Small intestine (tissue), 7 donors: ENCODE measurements at regions not wholly inside any gene's neighbourhood (a gene's known extent, or its start where the extent isn't known, plus 50 kb on each side); places are given as distances from the start of the nearest gene placed in this dataset.

Source experiments
- DNase-seq, 2 donors: peaks; one replicate each; pipeline versions ENCODE4 v3.0.0 to v3.0.0-alpha.2; 2013
- FAIRE-seq: peaks from 2 replicates; lab custom pipeline; 2012; peaks lifted over from hg19 to GRCh38; lab: Jason Lieb, UNC
- H3K27ac ChIP-seq, 3 donors: one replicate each; pipeline ENCODE4 v1.5.1; 2013; ENCODE audit warnings: low read length in 2 of 3, mild to moderate bottlenecking in 2 of 3, control low read depth in 1 of 3, inconsistent platforms in 1 of 3, low read depth in 1 of 3, moderate library complexity in 1 of 3
- H3K27me3 ChIP-seq, 3 donors: one replicate each; pipeline ENCODE4 v1.6.1; 2013; ENCODE audit warnings: low read length in 3 of 3, inconsistent platforms in 1 of 3; ENCODE audit not compliant: control insufficient read depth in 3 of 3, insufficient read depth in 3 of 3
- H3K36me3 ChIP-seq, 3 donors: one replicate each; pipeline ENCODE4 v1.6.1; 2013; ENCODE audit warnings: low read length in 3 of 3, inconsistent platforms in 1 of 3, low read depth in 1 of 3, mild to moderate bottlenecking in 1 of 3, moderate library complexity in 1 of 3; ENCODE audit not compliant: control insufficient read depth in 3 of 3, insufficient read depth in 2 of 3
- H3K4me1 ChIP-seq, 3 donors: one replicate each; pipeline ENCODE4 v1.6.1; 2013; ENCODE audit warnings: low read length in 2 of 3, inconsistent platforms in 1 of 3, low read depth in 1 of 3, mild to moderate bottlenecking in 1 of 3, moderate library complexity in 1 of 3; ENCODE audit not compliant: control insufficient read depth in 3 of 3, insufficient read depth in 2 of 3
- H3K4me3 ChIP-seq, 3 donors: one replicate each; pipeline ENCODE4 v1.5.1; 2013; ENCODE audit warnings: low read length in 3 of 3, control low read depth in 1 of 3, inconsistent platforms in 1 of 3, low read depth in 1 of 3, mild to moderate bottlenecking in 1 of 3, moderate library complexity in 1 of 3
- H3K9me3 ChIP-seq, 2 donors: one replicate each; pipeline ENCODE4 v1.6.1; 2013; ENCODE audit warnings: low read depth in 1 of 2, low read length in 1 of 2; ENCODE audit not compliant: control insufficient read depth in 2 of 2, insufficient read depth in 1 of 2
- WGBS, 3 donors: extraction: QIAGEN DNeasy Blood & Tissue Kit; methylation state at CpG; one replicate each; pipeline ENCODE4 v1.1.7; 2013; 5-methylcytosine and 5-hydroxymethylcytosine counted together
- donor health status: healthy with polysubstance abuse.
- donor health status: control.
- donor health status: control.
- donor health status: Bipolar disorder and iron deficiency.
- donor health status: healthy.

- H3K27ac ChIP-seq: no peak overlapping the region
- WGBS, 3 donors: 90 to 94% (median 93%) methylated on average over 6 of the region's 6 CpGs
- FAIRE-seq: no peak
- DNase-seq: no peak
- no peak overlapping the region for H3K4me3 ChIP-seq
- H3K27me3 ChIP-seq: peaks cover 0 to 18% (median 3%) of the 10 kb centered on the region in 3 donors
- no peaks in the 10 kb centered on the region for H3K9me3 ChIP-seq
- no peaks in the 10 kb centered on the region for H3K36me3 ChIP-seq
- H3K4me1 ChIP-seq: peaks cover 0 to 5% (median 0%) of the 10 kb centered on the region in 3 donors
Observed at GRCh38 chr9:38224941-38225340, 155.9 kb upstream of the SHB start.

GRCh38 chr9:38216572-38216971, 147.5 kb upstream of the SHB start:
- H3K4me3 ChIP-seq: no peak overlapping the region
- FAIRE-seq: no peak
- H3K4me1 ChIP-seq: no peaks in the 10 kb centered on the region
- DNase-seq: no peak
- H3K27me3 ChIP-seq: peaks cover 0 to 4% (median 0%) of the 10 kb centered on the region in 3 donors
- no peak overlapping the region for H3K27ac ChIP-seq
- 87 to 91% (median 90%) methylated on average over 1 of the region's 1 CpG for WGBS, 3 donors
- no peaks in the 10 kb centered on the region for H3K9me3 ChIP-seq
- no peaks in the 10 kb centered on the region for H3K36me3 ChIP-seq

- no peak for FAIRE-seq
- H3K4me1 ChIP-seq: no peaks in the 10 kb centered on the region
Observed at GRCh38 chr9:38215465-38215864, 146.4 kb upstream of the SHB start.

GRCh38 chr9:38214432-38214831, 145.4 kb upstream of the SHB start:
- Histone ChIP-seq H3K27ac (no peak overlapping the region), H3K4me1 (no peaks in the 10 kb centered on the region), H3K36me3 (no peaks in the 10 kb centered on the region), H3K4me3 (no peak overlapping the region), H3K9me3 (no peaks in the 10 kb centered on the region), H3K27me3 (peaks cover 0 to 4% (median 0%) of the 10 kb centered on the region in 3 donors)
- DNase-seq (no peak), FAIRE-seq (no peak)
- WGBS, 3 donors: 61 to 86% (median 79%) methylated on average over 2 of the region's 2 CpGs

More at GRCh38 chr9:38215465-38215864, 146.4 kb upstream of the SHB start:
- H3K27ac ChIP-seq: no peak overlapping the region
- H3K9me3 ChIP-seq: no peaks in the 10 kb centered on the region
- peaks cover 0 to 4% (median 0%) of the 10 kb centered on the region in 3 donors for H3K27me3 ChIP-seq
- no peaks in the 10 kb centered on the region for H3K36me3 ChIP-seq
- WGBS, 3 donors: 39 to 74% (median 58%) methylated on average over 3 of the region's 3 CpGs
- DNase-seq: no peak
- H3K4me3 ChIP-seq: no peak overlapping the region

GRCh38 chr9:38213631-38214299, 144.7 kb upstream of the SHB start:
- H3K4me3 ChIP-seq: no peak overlapping the region
- H3K9me3 ChIP-seq: no peaks in the 10 kb centered on the region
- no peak overlapping the region for H3K27ac ChIP-seq
- H3K36me3 ChIP-seq: no peaks in the 10 kb centered on the region
- DNase-seq (no peak), FAIRE-seq (no peak)
- H3K27me3 ChIP-seq: peaks cover 0 to 4% (median 0%) of the 10 kb centered on the region in 3 donors
- 40 to 71% (median 55%) methylated on average over 2 of the region's 2 CpGs for WGBS, 3 donors
- no peaks in the 10 kb centered on the region for H3K4me1 ChIP-seq

- peaks cover 0 to 10% of the 10 kb centered on the region in 2 donors for H3K9me3 ChIP-seq
- H3K27ac ChIP-seq: peak overlapping the region in 1 of 3 donors; percentile 17
- H3K27me3 ChIP-seq: peaks cover 0 to 4% (median 0%) of the 10 kb centered on the region in 3 donors
- no peaks in the 10 kb centered on the region for H3K36me3 ChIP-seq
- DNase-seq (peak; percentile 76 to 83), FAIRE-seq (no peak)
- WGBS, 3 donors: 25 to 51% (median 39%) methylated on average over 4 of the region's 4 CpGs
- no peak overlapping the region for H3K4me3 ChIP-seq
- H3K4me1 ChIP-seq: no peaks in the 10 kb centered on the region
Observed at GRCh38 chr9:38212016-38212415, 143.0 kb upstream of the SHB start.

GRCh38 chr9:38211002-38211401, 142.0 kb upstream of the SHB start:
- WGBS, 3 donors: 89 to 90% (median 89%) methylated on average over 1 of the region's 1 CpG
- H3K36me3 ChIP-seq: no peaks in the 10 kb centered on the region
- no peak for FAIRE-seq
- DNase-seq: no peak
- peaks cover 0 to 10% of the 10 kb centered on the region in 2 donors for H3K9me3 ChIP-seq
- H3K4me3 ChIP-seq: no peak overlapping the region
- peaks cover 0 to 4% (median 0%) of the 10 kb centered on the region in 3 donors for H3K27me3 ChIP-seq
- no peak overlapping the region for H3K27ac ChIP-seq
- H3K4me1 ChIP-seq: no peaks in the 10 kb centered on the region

- DNase-seq (peak in 1 of 2 donors; percentile 28), FAIRE-seq (no peak)
- H3K36me3 ChIP-seq: no peaks in the 10 kb centered on the region
- no peak overlapping the region for H3K27ac ChIP-seq
- H3K4me3 ChIP-seq: no peak overlapping the region
- H3K27me3 ChIP-seq: no peaks in the 10 kb centered on the region
- H3K4me1 ChIP-seq: no peaks in the 10 kb centered on the region
- peaks cover 0 to 10% of the 10 kb centered on the region in 2 donors for H3K9me3 ChIP-seq
- WGBS, 3 donors: 70 to 81% (median 75%) methylated on average over 4 of the region's 4 CpGs
Observed at GRCh38 chr9:38208206-38208901, 139.3 kb upstream of the SHB start.
